ENCODE measurements at regions not wholly inside any gene's neighbourhood (a gene's known extent, or its start where the extent isn't known, plus 50 kb on each side); places are given as distances from the start of the nearest gene placed in this dataset.

DNA sequence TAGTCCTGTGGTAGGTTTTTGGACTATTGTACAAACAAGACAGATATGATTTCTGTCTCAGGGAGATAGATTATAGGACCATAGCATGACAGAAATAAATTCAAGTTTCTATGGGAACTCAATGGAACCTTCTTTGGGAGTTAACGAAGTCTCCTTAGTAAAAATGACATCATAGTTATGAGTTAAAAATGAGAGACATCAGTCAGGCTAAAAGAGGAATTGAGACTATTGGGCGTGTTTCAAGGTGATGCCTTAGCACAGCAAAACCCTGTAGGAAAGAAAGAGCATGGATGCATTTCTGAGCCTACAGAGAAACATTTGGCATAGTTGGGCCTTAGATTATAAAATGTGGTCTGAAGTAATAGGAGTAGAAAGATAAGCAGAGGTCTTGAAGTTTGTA is 1909.1 kb upstream of the PCDH7 start (continued):
- TF ChIP-seq, protein P1, sequence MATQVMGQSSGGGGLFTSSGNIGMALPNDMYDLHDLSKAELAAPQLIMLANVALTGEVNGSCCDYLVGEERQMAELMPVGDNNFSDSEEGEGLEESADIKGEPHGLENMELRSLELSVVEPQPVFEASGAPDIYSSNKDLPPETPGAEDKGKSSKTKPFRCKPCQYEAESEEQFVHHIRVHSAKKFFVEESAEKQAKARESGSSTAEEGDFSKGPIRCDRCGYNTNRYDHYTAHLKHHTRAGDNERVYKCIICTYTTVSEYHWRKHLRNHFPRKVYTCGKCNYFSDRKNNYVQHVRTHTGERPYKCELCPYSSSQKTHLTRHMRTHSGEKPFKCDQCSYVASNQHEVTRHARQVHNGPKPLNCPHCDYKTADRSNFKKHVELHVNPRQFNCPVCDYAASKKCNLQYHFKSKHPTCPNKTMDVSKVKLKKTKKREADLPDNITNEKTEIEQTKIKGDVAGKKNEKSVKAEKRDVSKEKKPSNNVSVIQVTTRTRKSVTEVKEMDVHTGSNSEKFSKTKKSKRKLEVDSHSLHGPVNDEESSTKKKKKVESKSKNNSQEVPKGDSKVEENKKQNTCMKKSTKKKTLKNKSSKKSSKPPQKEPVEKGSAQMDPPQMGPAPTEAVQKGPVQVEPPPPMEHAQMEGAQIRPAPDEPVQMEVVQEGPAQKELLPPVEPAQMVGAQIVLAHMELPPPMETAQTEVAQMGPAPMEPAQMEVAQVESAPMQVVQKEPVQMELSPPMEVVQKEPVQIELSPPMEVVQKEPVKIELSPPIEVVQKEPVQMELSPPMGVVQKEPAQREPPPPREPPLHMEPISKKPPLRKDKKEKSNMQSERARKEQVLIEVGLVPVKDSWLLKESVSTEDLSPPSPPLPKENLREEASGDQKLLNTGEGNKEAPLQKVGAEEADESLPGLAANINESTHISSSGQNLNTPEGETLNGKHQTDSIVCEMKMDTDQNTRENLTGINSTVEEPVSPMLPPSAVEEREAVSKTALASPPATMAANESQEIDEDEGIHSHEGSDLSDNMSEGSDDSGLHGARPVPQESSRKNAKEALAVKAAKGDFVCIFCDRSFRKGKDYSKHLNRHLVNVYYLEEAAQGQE (IDR thresholded peaks at IDR 0.05; ENCODE audit: unreplicated experiment), result no peak

DNA sequence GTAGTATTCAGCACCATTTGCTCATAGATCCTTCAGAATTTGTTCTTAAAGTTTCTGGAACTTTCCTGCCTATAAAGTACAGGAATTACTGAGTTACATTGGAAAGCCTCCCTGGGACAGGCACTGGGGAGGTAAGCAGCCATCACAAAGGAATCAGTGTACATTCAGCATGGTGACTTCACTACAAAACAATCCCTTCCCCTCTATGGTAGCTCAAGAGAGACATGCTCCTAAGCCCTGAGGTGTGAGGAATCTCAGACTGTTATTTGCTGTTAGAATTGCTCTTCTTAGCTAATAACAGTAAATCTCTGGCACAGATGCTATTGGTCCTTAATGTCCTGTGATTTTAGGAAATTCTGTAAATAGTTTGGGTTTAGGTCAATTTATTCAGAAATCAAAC is 1898.0 kb upstream of the PCDH7 start:
- no peak for ATAC-seq
- no peak for TF ChIP-seq EZH2 (IDR thresholded peaks at IDR 0.05; ENCODE audit: low read depth, unreplicated experiment)
- no peak for TF ChIP-seq ZNF331 (CRISPR knock-in tag; IDR thresholded peaks at IDR 0.05; ENCODE audit: low read depth)
- no peak for TF ChIP-seq NANOG (IDR thresholded peaks at IDR 0.05; ENCODE audit: borderline replicate concordance)
- TF ChIP-seq, protein P2, sequence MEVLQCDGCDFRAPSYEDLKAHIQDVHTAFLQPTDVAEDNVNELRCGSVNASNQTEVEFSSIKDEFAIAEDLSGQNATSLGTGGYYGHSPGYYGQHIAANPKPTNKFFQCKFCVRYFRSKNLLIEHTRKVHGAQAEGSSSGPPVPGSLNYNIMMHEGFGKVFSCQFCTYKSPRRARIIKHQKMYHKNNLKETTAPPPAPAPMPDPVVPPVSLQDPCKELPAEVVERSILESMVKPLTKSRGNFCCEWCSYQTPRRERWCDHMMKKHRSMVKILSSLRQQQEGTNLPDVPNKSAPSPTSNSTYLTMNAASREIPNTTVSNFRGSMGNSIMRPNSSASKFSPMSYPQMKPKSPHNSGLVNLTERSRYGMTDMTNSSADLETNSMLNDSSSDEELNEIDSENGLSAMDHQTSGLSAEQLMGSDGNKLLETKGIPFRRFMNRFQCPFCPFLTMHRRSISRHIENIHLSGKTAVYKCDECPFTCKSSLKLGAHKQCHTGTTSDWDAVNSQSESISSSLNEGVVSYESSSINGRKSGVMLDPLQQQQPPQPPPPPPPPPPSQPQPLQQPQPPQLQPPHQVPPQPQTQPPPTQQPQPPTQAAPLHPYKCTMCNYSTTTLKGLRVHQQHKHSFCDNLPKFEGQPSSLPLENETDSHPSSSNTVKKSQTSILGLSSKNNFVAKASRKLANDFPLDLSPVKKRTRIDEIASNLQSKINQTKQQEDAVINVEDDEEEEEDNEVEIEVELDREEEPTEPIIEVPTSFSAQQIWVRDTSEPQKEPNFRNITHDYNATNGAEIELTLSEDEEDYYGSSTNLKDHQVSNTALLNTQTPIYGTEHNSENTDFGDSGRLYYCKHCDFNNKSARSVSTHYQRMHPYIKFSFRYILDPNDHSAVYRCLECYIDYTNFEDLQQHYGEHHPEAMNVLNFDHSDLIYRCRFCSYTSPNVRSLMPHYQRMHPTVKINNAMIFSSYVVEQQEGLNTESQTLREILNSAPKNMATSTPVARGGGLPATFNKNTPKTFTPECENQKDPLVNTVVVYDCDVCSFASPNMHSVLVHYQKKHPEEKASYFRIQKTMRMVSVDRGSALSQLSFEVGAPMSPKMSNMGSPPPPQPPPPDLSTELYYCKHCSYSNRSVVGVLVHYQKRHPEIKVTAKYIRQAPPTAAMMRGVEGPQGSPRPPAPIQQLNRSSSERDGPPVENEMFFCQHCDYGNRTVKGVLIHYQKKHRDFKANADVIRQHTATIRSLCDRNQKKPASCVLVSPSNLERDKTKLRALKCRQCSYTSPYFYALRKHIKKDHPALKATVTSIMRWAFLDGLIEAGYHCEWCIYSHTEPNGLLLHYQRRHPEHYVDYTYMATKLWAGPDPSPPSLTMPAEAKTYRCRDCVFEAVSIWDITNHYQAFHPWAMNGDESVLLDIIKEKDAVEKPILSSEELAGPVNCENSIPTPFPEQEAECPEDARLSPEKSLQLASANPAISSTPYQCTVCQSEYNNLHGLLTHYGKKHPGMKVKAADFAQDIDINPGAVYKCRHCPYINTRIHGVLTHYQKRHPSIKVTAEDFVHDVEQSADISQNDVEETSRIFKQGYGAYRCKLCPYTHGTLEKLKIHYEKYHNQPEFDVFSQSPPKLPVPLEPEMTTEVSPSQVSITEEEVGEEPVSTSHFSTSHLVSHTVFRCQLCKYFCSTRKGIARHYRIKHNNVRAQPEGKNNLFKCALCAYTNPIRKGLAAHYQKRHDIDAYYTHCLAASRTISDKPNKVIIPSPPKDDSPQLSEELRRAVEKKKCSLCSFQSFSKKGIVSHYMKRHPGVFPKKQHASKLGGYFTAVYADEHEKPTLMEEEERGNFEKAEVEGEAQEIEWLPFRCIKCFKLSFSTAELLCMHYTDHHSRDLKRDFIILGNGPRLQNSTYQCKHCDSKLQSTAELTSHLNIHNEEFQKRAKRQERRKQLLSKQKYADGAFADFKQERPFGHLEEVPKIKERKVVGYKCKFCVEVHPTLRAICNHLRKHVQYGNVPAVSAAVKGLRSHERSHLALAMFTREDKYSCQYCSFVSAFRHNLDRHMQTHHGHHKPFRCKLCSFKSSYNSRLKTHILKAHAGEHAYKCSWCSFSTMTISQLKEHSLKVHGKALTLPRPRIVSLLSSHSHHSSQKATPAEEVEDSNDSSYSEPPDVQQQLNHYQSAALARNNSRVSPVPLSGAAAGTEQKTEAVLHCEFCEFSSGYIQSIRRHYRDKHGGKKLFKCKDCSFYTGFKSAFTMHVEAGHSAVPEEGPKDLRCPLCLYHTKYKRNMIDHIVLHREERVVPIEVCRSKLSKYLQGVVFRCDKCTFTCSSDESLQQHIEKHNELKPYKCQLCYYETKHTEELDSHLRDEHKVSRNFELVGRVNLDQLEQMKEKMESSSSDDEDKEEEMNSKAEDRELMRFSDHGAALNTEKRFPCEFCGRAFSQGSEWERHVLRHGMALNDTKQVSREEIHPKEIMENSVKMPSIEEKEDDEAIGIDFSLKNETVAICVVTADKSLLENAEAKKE (CRISPR knock-in tag; IDR thresholded peaks at IDR 0.05), result no peak
- TF ChIP-seq, protein P3, sequence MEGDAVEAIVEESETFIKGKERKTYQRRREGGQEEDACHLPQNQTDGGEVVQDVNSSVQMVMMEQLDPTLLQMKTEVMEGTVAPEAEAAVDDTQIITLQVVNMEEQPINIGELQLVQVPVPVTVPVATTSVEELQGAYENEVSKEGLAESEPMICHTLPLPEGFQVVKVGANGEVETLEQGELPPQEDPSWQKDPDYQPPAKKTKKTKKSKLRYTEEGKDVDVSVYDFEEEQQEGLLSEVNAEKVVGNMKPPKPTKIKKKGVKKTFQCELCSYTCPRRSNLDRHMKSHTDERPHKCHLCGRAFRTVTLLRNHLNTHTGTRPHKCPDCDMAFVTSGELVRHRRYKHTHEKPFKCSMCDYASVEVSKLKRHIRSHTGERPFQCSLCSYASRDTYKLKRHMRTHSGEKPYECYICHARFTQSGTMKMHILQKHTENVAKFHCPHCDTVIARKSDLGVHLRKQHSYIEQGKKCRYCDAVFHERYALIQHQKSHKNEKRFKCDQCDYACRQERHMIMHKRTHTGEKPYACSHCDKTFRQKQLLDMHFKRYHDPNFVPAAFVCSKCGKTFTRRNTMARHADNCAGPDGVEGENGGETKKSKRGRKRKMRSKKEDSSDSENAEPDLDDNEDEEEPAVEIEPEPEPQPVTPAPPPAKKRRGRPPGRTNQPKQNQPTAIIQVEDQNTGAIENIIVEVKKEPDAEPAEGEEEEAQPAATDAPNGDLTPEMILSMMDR (conservative IDR thresholded peaks at IDR 0.05; ENCODE audit: low read depth in 2 of 2), result no peak
- no peak for TF ChIP-seq ZNF114 (CRISPR knock-in tag; IDR thresholded peaks at IDR 0.05)
- no peak for TF ChIP-seq STAT1 (IDR thresholded peaks at IDR 0.05; ENCODE audit: unreplicated experiment)
- no peak for TF ChIP-seq POLR2AphosphoS5 (IDR thresholded peaks at IDR 0.05; ENCODE audit: low read depth)
- TF ChIP-seq, protein P4, sequence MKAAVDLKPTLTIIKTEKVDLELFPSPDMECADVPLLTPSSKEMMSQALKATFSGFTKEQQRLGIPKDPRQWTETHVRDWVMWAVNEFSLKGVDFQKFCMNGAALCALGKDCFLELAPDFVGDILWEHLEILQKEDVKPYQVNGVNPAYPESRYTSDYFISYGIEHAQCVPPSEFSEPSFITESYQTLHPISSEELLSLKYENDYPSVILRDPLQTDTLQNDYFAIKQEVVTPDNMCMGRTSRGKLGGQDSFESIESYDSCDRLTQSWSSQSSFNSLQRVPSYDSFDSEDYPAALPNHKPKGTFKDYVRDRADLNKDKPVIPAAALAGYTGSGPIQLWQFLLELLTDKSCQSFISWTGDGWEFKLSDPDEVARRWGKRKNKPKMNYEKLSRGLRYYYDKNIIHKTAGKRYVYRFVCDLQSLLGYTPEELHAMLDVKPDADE (IDR thresholded peaks at IDR 0.05), result no peak
- TF ChIP-seq EZH2phosphoT487 (IDR thresholded peaks at IDR 0.05; ENCODE audit: unreplicated experiment), result no peak
- no peak for TF ChIP-seq JUNB (IDR thresholded peaks at IDR 0.05; ENCODE audit: unreplicated experiment)

More for the DNA sequence above, 1898.0 kb upstream of the PCDH7 start:
- Mint-ChIP-seq H3K4me1 (no peaks in the 10 kb centered on the region), H3K36me3 (ENCODE audit: low read depth) (peaks cover 4% of the 10 kb centered on the region; the same call in 1 of the 3 replicates), H3K4me3 (no peak overlapping the region), H3K27ac (no peak overlapping the region), H3K27me3 (ENCODE audit: insufficient read depth, low read depth, poor library complexity) (no peaks in the 10 kb centered on the region), H3K9me3 (peaks cover 7% of the 10 kb centered on the region; the same call in 2 of the 3 replicates)
- Histone ChIP-seq H3K36me3 (ENCODE audit: insufficient read depth) (no peaks in the 10 kb centered on the region), H4K20me1 (replicated peaks; ENCODE audit: insufficient read depth) (no peaks in the 10 kb centered on the region), H3K4me1 (ENCODE audit: insufficient read depth) (no peaks in the 10 kb centered on the region), H2AFZ (0 out of 2 replicates have a peak overlapping the region, but pooled peaks have one; percentile 7), H3K9me2 (ENCODE audit: insufficient read depth) (peaks cover 9% of the 10 kb centered on the region; the same call in 1 of the 2 replicates), H3K4me3 (no peak overlapping the region), H3K79me2 (replicated peaks; ENCODE audit: insufficient read depth) (no peaks in the 10 kb centered on the region), H3K27me3 (ENCODE audit: insufficient read depth) (no peaks in the 10 kb centered on the region), H3F3A (replicated peaks; ENCODE audit: low read depth) (no peaks in the 10 kb centered on the region), H3K27ac (ENCODE audit: low read depth) (no peak overlapping the region), H3K4me2 (no peak overlapping the region)
- no peak for DNase-seq (ENCODE audit: low spot score)
